Stimulated activated CD8-positive, alpha-beta memory T cell treated with anti-CD3 and anti-CD28 coated beads, Interleukin-15, amount 100 ng/mL, for 4 hours (primary cell): ENCODE measurements at regions not wholly inside any gene's neighbourhood (a gene's known extent, or its start where the extent isn't known, plus 50 kb on each side); places are given as distances from the start of the nearest gene placed in this dataset.

Source experiments
- DNase-seq, 2 donors: peaks; one replicate each; pipeline ENCODE4 v3.0.0-alpha.2; 2020; ENCODE audit warnings: low read depth in 2 of 2

DNA sequence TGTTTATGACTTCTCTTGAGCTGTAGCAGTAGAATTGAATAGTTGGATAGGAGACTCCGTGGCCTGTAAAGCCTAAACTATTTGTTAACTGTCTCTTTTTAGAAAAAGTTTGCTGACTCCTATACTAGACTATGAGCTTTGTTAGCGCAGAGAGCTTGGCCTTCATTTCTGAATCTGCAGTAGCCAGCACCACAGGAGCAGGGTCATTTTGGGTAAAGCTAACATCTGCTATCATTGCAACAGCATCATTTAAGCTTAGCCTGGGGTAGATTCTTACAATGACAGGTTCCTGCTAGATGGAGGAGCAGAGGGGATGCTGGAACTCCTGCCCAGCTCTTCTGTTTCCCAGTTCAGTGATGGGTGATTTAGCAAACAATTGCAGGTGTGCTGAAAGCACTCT lies 133.7 kb upstream of the ASTN2 start:
- DNase-seq: no peak

DNA sequence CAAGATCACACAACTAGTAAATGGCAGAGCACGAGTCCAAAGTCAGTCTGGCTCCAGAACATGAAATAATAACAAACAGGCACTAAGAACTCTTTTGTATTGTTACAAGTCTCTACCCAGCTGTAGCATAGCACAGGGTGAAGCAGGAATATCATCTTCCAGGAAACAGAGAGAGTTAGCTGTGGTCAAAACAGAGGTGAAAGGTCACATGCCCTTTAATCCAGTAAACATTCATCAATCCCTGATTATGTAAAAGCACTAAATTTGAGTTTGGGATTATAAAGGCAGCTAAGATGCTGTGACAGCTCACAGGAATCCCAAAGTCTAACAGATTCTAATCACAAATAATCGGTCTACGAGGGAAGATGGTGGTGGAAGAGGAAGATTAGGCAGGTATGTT lies 133.0 kb upstream of the ASTN2 start:
- DNase-seq: no peak

DNA sequence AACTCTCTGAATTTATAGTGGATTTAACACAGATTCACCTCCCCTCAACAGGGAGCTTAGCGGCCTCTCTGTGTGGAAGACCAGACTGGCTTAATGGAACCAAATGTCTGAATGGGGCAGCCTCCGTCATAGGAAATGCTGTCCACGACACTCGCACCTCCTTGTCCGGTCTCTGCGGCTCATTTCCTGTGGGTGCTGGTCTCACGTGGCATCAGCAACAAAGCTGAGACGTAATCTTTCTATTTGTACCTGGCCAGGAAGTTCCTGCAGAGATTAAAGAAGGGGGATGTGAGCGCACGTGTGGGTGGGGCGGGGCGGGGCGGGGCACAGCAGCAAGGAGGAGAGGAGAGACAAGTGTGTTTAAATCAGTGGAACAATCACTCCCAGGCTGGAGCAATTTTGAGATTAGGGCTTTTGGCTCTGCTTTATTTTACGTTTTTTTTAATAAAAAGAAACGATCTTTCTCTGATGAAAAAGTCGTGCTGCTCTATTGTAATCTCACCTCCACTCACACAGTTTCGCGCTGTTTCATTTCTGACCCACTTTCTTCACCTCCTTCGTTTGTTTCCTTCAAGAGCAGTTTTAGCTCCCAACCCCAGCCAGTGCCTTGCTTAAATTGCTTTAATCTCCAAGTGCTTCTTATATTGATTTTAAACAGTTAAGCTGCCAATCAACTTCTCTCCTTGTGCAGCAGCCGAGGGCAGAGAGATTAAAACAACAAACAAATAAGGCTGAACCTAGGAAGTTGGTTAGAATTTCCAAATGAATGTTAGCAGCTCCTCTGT lies 132.2 kb upstream of the ASTN2 start:
- no peak for DNase-seq

DNA sequence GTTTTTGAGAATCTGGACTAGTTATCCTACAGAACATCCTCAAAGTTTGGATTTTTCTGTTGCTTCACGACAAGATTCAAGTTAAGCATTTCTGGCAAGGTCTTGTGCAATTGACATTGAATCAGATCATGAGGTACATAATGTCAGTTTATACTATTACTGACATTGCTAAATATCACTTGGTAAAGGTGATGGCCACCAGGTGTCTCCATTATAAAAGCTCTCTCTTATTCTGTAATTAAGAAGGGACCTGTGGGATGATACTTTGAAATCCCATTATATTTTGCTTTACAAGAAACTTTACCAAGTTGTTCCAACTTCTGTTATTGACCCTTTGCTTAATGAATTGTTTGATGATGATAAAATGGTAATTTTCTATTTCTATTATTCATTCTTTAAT lies 131.0 kb upstream of the ASTN2 start:
- no peak for DNase-seq

DNA sequence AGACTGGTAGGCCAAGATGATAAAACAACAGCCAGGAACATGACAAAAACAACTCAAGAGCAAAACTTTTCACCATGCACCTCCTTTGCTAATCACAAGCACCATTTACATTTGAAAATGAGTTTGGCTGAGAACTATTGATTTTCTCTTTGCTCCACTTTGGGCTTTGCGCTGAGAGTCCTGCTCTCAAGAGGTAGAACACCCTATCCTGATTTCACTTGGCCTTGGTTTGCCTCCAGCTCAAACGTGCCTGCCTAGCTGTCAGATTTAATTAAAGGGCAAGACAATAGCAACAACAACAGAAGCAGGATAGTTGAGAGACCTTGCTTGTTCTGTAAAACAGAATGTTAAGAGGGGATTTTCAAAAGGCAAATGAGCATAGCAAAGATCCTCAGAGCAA lies 128.2 kb upstream of the ASTN2 start:
- DNase-seq: no peak

DNA sequence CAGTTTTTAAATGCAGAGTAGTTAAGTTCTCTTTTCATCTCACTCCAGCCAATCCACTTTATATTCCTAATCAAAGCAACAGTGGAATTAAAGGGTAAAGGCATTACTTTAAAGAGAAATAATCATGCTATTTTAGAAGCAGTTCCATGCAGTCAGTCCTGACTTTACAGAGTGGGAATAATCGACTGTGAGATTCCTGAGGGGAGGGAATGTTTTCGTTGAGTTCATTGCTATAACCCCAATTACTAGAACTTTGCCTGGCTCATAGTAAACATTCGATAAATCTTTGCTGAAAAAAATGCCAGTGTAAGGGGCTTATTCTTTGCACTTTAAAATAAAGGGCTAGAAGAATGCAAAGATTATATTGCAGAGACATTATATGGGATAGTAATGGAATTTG lies 127.2 kb upstream of the ASTN2 start:
- DNase-seq: no peak

DNA sequence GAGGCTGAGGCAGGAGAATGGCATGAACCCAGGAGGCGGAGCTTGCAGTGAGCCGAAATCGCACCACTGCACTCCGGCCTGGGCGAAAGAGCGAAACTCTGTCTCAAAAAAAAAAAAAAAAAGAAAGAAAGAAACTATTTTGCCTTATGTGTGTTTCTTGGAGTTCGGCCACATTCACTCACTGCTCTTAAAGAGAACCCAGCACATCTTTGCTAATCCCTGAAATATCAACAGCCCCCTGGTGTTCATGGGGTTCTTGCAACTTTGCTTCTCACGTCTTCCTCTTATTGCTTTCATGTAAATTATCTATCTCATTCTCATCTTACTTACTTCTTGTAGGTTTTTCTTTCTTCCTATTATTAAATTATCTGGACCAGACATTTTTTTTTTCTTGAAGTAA lies 126.3 kb upstream of the ASTN2 start:
- no peak for DNase-seq

DNA sequence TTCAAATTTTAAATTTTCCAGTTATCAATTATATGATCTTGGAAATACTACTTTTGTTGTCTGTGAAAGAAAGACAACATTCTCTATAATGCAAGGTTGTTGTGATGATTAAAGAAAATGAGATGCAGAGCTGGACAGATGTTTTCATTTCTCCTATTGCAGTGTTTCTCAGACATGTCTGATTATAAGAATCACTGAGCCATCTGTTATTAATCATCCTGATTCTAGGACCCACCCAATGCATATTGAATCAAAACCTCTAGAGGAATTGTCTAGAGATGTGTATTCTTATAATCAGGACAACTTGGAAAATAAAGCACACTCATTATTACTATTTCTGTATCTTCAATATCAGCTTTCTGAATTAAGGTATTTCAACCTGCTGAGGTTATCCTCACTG lies 121.1 kb upstream of the ASTN2 start:
- no peak for DNase-seq

DNA sequence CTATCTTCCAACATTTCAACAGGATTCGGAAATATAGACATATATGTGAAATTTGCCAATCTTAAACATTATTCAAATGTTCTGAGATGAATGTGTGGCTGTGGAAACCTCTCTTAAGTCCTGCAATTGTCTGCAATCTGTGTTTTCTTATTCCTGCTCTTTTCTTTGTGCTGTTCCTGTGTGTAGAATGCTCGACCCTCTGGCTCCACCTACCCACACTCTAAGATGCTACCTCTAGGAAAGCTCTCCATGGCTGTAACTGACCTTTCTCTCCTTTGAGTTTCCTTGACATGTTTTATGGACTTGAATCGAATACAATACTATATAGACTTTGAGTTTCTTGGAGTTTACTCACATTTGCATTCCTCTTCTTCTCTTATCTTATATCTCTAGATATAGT lies 120.6 kb upstream of the ASTN2 start:
- no peak for DNase-seq

DNA sequence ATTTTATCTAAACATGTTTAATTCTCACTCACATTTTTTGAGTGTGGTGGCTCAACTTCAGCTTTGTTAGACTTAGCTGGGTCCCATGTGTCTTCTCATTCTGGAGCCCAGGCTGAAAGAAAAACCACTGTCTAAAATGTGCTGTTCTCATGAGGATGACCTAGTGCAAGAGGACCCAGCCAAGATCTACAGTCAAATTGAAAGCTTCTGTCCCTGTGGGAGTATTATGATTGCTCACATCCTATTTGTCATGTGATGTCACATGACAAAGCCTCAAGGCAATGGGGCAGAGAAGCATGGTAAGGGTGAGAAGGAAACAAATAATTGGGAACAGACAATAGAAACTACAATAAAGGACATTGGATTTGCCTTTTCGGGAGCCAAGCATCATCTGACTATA lies 113.4 kb upstream of the ASTN2 start:
- DNase-seq: no peak

DNA sequence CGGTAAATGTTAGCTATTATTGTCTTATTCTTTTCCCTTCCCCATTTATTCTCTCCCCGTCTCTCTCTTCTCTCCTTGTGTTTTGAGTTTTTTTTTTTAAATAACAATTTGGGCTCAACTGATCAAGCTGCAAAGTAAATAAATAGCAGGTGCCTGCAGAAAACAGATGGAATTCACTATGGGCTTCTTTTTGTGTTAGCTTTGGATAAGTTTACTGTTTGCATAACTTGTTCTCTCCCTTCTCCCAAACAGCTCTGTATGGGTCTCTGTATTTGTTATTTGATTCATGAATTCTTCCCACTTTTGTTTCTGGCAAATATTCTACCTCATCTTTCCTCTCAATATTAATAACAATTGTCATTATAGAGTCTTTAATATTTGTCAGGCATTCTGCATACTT lies 111.8 kb upstream of the ASTN2 start:
- no peak for DNase-seq

DNA sequence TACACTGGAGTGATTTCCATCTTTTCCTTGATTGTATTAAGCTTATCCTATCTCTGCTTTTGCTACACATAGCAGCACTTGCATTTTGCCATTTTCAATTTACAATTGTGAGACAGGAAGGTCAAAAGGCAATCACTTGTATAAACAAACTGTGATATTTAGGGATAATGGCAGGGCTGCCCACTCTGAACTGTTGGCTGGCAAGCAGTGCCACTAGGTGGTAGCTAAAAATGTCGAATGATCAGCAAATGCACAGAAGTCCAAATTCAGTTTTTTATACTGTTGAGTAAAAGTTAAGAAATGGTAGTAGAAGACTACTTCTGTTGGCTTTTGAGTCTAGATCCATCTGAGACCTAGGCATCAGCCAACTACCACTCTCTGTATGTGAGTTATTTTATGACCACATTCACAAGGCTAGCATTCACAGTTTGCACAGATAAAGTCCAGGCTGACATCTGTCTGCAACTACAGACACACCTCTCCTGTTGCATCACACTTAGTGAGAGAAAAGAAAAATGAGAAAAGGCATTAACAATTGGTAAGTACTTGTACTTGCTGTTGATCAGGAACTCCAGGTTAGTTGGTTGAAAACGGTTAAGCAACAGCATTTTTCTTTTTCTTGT lies 108.8 kb upstream of the ASTN2 start:
- no peak for DNase-seq

DNA sequence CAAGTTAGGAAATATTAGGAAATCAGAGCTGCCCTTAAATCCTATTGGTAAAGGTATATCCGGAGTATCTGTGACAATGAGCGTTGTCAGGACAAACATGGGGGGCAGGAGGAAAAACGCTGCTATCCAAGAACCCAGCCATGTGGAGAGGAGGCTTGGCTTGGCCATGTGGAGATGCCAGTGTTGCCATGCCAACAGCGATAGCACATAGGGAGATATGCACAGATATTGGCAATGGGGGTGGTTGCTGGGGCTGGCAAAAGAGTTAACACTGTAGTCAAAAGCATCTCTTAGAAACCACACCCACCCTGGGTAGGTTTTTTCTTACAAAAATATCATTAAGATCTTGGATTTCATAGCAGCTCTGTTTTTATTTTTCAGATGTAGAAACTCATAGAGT lies 106.4 kb upstream of the ASTN2 start:
- no peak for DNase-seq

DNA sequence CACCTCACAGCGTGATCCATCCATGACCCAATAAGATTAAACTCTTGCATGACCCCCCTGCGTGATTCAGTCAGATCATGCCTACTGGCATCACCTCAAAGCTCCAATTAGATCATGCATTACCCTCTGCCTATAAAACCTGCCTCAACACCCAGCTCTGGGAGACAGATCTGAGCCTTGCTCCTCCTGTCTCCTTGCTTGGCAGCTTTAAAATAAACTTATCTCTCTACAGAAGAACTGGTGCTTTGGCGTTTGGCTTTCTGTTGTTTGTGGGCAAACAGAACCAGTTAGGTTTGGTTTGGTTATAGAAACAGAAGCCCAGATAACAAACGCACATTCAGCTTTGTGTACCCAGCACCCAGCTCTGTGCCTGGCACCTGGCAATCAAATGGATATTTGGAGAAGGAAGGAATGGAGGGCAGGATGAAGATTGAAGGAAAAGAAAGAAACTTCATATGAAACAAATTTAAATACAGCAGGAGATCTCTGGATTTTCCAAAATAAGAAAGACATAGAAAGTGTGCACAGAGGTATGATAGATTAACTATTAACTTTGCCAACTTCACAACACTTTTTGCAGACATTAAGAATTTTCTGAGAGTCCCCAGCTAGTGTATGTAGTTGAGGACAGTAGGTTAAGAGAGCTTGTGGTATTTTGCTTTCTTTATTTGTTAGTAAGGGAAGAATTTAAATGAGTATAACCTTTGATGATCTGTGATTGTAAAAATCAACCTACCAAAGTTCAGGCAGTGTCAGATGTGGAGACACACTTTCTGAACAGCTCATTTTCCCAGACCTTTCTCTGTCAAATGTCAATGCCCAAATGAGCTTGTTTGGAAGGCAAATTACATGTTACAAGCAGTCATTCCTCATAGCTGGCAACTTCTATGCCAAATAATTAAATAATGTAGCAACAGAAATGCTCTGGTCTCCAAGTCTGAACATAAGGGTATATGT lies 102.1 kb upstream of the ASTN2 start:
- no peak for DNase-seq

DNA sequence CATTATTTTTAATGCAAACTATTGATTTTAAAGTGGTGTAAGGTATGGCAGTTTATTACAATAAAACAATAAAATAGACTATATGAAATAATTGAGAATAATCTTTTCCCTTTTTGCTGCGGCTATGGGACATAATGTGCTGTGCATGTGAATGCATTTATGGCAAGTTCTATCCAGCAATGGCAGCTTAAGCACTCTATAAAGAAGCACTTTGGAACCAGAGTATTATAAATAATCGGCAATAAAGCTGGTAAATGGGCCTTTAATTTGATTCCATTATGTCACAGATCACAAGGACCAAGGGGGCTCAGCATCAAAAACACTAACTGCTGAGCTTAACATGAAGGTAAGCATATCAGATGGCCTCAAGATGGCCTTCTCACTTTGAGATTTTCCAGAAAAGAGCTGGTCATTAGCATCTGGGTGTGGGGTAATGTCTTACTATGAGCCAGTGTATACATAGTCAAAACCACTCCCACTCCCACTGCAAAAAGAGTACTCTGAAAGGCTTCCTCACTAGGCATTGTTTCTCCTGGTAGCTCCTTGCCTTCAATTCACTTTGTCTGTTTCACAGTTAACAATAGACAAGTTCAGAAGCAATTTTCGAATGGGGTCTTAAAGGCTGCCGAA lies 97.1 kb upstream of the ASTN2 start:
- DNase-seq: no peak

DNA sequence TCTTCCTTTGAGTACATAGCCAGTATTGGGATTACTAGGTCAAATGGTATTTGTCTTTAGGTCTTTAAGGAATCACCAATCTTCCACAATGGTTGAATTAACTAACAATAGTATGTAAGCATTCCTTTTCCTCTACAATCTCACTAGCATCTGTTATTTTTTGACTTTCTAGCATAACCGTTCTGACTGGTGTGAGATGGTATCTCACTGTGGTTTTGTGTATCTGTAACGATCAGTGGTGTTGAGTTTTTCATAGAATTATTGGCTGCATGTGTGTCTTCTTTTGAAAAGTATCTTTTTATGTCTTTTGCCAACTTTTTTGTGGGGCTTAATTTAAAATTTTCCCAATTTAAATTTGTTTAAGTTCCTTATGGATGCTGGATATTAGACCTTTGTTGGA lies 81.5 kb upstream of the ASTN2 start:
- no peak for DNase-seq

DNA sequence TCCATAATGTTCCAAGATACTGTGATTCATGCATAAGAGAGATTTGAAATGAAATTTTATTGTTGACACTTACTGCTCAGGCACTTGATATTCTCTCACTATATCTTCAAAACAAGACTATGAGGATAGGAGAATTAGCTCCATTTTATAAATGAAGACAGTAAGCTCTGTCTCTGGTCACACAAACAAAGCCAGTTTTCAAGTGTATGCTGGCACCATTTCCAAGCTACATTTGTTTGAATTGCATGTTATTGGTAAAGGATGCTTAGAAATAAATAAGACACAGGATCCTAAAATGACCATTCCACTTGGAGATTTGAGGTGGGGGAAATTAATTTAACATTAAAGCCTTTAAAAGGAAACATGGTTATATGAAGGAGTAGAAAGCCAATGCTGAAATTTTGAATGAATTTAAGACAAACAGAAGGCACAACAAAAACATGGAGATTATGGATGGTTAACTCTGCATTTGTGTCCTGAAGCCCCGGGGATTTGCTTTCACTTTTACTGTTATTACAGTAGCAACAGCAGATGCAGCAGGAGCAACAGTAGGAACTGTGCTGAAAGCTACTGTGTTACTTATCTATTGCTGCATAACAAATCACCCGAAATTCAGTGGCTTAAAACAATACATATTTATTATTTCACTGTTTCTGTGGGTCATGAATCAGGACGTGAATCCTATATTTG lies 79.7 kb upstream of the ASTN2 start:
- no peak for DNase-seq

DNA sequence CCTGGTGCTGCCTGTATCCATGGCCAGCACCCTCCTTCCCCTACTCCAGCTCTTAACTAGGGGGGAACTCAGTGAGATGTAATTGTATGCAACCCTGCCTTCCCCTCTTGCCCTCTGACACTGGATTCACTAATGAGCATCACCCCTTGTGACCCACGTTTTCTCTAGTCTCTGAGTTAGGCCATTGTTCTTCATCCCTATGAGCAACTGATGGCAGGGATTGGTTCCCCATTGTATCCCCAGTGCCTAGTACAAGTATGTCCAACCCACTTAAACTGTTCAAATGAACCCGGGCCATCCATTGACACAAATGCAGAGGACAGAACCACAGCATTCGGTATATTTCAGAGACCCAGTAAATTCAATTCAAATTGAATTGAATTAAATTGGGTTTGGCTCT lies 77.6 kb upstream of the ASTN2 start:
- DNase-seq: no peak

DNA sequence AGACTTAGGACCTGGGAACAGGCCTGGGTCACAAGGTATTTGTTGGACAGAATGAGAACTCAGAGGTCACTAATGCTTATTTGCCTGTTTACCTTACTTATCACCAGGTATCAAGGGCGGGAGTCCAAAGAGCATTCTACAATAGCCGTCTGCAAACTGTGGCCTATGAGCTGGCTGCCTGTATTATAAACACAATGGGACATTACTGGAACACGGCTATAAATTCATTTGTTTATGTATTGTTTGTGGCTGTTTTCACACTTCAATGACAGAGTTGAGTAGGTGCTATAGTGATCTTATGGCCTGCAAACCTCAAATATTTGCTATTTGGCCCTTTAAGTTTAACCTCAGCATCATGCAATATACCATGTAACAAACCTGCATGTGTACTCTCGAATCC lies 76.6 kb upstream of the ASTN2 start:
- no peak for DNase-seq

DNA sequence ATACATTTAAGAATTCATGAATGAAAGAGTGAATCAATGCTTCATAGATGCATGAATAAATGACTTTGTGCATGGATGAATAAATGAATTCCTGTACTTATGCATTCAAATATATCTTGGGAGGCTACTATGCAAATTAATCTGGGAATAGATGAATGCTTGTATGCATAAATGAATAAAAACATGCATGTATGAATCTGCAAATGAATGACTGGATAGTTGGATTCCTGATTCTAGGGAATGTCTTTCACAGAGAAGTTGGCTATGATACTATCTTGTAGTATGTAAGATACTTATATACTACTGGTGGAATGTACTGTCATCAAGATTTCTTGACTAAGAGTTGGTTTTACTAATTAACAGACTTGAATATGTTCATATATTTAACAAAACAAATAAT lies 75.3 kb upstream of the ASTN2 start:
- DNase-seq: no peak

DNA sequence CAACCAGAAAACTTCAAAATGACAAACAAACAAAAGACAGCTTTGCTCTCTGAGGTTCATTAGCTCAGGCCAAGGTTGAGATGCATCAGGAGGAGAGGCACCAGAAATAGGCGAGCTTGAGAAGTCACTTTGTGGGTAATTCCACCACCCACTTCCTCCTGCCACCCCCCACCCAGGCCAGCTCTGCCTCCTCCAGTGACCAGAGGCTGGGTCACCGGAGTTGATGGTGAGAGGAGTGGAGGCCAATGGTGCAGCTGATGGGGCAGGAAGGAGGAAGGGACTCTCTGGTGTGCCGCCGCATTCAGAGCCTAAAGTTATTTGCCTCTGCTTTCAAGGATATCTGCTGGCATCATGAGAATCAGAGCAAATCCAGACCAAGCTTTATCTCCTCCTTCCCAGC lies 73.8 kb upstream of the ASTN2 start:
- no peak for DNase-seq
